ENCODE measurements at regions not wholly inside any gene's neighbourhood (a gene's known extent, or its start where the extent isn't known, plus 50 kb on each side); places are given as distances from the start of the nearest gene placed in this dataset.

DNA sequence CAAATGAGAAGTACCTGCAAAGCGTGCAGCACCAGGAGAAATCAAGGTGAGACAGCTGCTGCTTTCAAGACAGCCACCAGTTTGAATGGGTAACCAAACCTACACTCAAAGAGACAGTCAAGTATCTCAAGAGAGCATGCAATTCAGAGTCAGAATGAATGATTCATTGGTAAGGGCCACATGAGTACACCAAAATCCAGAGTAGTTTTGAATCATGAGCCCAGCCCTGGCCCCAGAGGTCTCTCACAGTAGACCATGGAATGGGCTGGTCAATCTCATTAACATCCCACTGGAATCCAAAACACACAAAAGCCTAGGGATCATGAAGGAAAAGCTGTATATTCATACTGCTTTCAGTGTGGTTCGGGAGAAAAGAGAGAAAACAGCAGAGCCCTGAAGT lies 242.8 kb downstream of the TBL1XR1 start:
- TF ChIP-seq, protein P1, sequence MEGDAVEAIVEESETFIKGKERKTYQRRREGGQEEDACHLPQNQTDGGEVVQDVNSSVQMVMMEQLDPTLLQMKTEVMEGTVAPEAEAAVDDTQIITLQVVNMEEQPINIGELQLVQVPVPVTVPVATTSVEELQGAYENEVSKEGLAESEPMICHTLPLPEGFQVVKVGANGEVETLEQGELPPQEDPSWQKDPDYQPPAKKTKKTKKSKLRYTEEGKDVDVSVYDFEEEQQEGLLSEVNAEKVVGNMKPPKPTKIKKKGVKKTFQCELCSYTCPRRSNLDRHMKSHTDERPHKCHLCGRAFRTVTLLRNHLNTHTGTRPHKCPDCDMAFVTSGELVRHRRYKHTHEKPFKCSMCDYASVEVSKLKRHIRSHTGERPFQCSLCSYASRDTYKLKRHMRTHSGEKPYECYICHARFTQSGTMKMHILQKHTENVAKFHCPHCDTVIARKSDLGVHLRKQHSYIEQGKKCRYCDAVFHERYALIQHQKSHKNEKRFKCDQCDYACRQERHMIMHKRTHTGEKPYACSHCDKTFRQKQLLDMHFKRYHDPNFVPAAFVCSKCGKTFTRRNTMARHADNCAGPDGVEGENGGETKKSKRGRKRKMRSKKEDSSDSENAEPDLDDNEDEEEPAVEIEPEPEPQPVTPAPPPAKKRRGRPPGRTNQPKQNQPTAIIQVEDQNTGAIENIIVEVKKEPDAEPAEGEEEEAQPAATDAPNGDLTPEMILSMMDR (IDR thresholded peaks at IDR 0.05), result no peak
- TF ChIP-seq POLR2A (IDR thresholded peaks at IDR 0.05), result no peak

Data from Peyer's patch (tissue), 4 donors.